ENCODE measurements at regions not wholly inside any gene's neighbourhood (a gene's known extent, or its start where the extent isn't known, plus 50 kb on each side); places are given as distances from the start of the nearest gene placed in this dataset.

GRCh38 chr10:106216085-106216484 lies 948.4 kb downstream of the SORCS1 start:
- no peak overlapping the region for H3K4me3 ChIP-seq (ENCODE audit: low read depth, low read length)
- H3K9me3 ChIP-seq (ENCODE audit: control insufficient read depth, insufficient read depth, low read length), result no peaks in the 10 kb centered on the region
- WGBS (ENCODE audit: insufficient coverage), result no CpG with 5 or more reads among the region's 2 CpGs
- no peak overlapping the region for H3K27ac ChIP-seq (ENCODE audit: low read depth, low read length)
- no peaks in the 10 kb centered on the region for H3K27me3 ChIP-seq (ENCODE audit: control insufficient read depth, insufficient read depth, low read length)
- H3K4me1 ChIP-seq (ENCODE audit: control insufficient read depth, insufficient read depth, low read length), result no peaks in the 10 kb centered on the region
- no peaks in the 10 kb centered on the region for H3K36me3 ChIP-seq (ENCODE audit: control insufficient read depth, insufficient read depth, low read length)
- no peak for DNase-seq (ENCODE audit: low read depth in 4 of 6, low spot score in 6 of 6)

GRCh38 chr10:106214243-106214642 lies 950.3 kb downstream of the SORCS1 start:
- no peak for DNase-seq (ENCODE audit: low read depth in 4 of 6, low spot score in 6 of 6)
- no peak overlapping the region for H3K4me3 ChIP-seq (ENCODE audit: low read depth, low read length)
- H3K27ac ChIP-seq (ENCODE audit: low read depth, low read length), result no peak overlapping the region
- no peaks in the 10 kb centered on the region for H3K4me1 ChIP-seq (ENCODE audit: control insufficient read depth, insufficient read depth, low read length)
- H3K27me3 ChIP-seq (ENCODE audit: control insufficient read depth, insufficient read depth, low read length), result no peaks in the 10 kb centered on the region
- no peaks in the 10 kb centered on the region for H3K36me3 ChIP-seq (ENCODE audit: control insufficient read depth, insufficient read depth, low read length)
- no peaks in the 10 kb centered on the region for H3K9me3 ChIP-seq (ENCODE audit: control insufficient read depth, insufficient read depth, low read length)
- WGBS (ENCODE audit: insufficient coverage), result no CpG with 5 or more reads among the region's 2 CpGs

- Histone ChIP-seq H3K4me1 (ENCODE audit: control insufficient read depth, insufficient read depth, low read length) (no peaks in the 10 kb centered on the region), H3K4me3 (ENCODE audit: low read depth, low read length) (no peak overlapping the region), H3K27me3 (ENCODE audit: control insufficient read depth, insufficient read depth, low read length) (no peaks in the 10 kb centered on the region), H3K36me3 (ENCODE audit: control insufficient read depth, insufficient read depth, low read length) (no peaks in the 10 kb centered on the region), H3K9me3 (ENCODE audit: control insufficient read depth, insufficient read depth, low read length) (no peaks in the 10 kb centered on the region), H3K27ac (ENCODE audit: low read depth, low read length) (no peak overlapping the region)
- WGBS (ENCODE audit: insufficient coverage), result no CpG with 5 or more reads among the region's 1 CpG
- no peak for DNase-seq (ENCODE audit: low read depth in 4 of 6, low spot score in 6 of 6)
Measured at GRCh38 chr10:106213493-106213892, 951.0 kb downstream of the SORCS1 start.

GRCh38 chr10:106198275-106198674 lies 966.2 kb downstream of the SORCS1 start:
- Histone ChIP-seq H3K36me3 (ENCODE audit: control insufficient read depth, insufficient read depth, low read length) (no peaks in the 10 kb centered on the region), H3K4me3 (ENCODE audit: low read depth, low read length) (no peak overlapping the region), H3K9me3 (ENCODE audit: control insufficient read depth, insufficient read depth, low read length) (no peaks in the 10 kb centered on the region), H3K27ac (ENCODE audit: low read depth, low read length) (no peak overlapping the region), H3K4me1 (ENCODE audit: control insufficient read depth, insufficient read depth, low read length) (no peaks in the 10 kb centered on the region), H3K27me3 (ENCODE audit: control insufficient read depth, insufficient read depth, low read length) (no peaks in the 10 kb centered on the region)
- DNase-seq (ENCODE audit: low read depth in 4 of 6, low spot score in 6 of 6), result no peak

GRCh38 chr10:106189292-106189691 lies 975.2 kb downstream of the SORCS1 start:
- no CpG with 5 or more reads among the region's 2 CpGs for WGBS (ENCODE audit: insufficient coverage)
- H3K36me3 ChIP-seq (ENCODE audit: control insufficient read depth, insufficient read depth, low read length), result no peaks in the 10 kb centered on the region

GRCh38 chr10:106185951-106186350 lies 978.6 kb downstream of the SORCS1 start:
- Histone ChIP-seq H3K9me3 (ENCODE audit: control insufficient read depth, insufficient read depth, low read length) (no peaks in the 10 kb centered on the region), H3K27me3 (ENCODE audit: control insufficient read depth, insufficient read depth, low read length) (no peaks in the 10 kb centered on the region), H3K4me3 (ENCODE audit: low read depth, low read length) (no peak overlapping the region), H3K36me3 (ENCODE audit: control insufficient read depth, insufficient read depth, low read length) (no peaks in the 10 kb centered on the region), H3K27ac (ENCODE audit: low read depth, low read length) (no peak overlapping the region), H3K4me1 (ENCODE audit: control insufficient read depth, insufficient read depth, low read length) (no peaks in the 10 kb centered on the region)
- WGBS (ENCODE audit: insufficient coverage), result no CpG with 5 or more reads among the region's 2 CpGs
- no peak for DNase-seq (ENCODE audit: low read depth in 4 of 6, low spot score in 6 of 6)

More at GRCh38 chr10:106189292-106189691, 975.2 kb downstream of the SORCS1 start:
- Histone ChIP-seq H3K4me1 (ENCODE audit: control insufficient read depth, insufficient read depth, low read length) (no peaks in the 10 kb centered on the region), H3K27ac (ENCODE audit: low read depth, low read length) (no peak overlapping the region), H3K27me3 (ENCODE audit: control insufficient read depth, insufficient read depth, low read length) (no peaks in the 10 kb centered on the region), H3K9me3 (ENCODE audit: control insufficient read depth, insufficient read depth, low read length) (no peaks in the 10 kb centered on the region), H3K4me3 (ENCODE audit: low read depth, low read length) (no peak overlapping the region)
- DNase-seq (ENCODE audit: low read depth in 4 of 6, low spot score in 6 of 6), result peak in 3 of 6 donors; percentile 17 to 82 (median 34)

GRCh38 chr10:106183041-106183440 lies 981.5 kb downstream of the SORCS1 start:
- DNase-seq (ENCODE audit: low read depth in 4 of 6, low spot score in 6 of 6), result peak in 4 of 6 donors; percentile 9 to 92 (median 36)
- H3K4me1 ChIP-seq (ENCODE audit: control insufficient read depth, insufficient read depth, low read length), result no peaks in the 10 kb centered on the region
- H3K36me3 ChIP-seq (ENCODE audit: control insufficient read depth, insufficient read depth, low read length), result no peaks in the 10 kb centered on the region
- H3K9me3 ChIP-seq (ENCODE audit: control insufficient read depth, insufficient read depth, low read length), result no peaks in the 10 kb centered on the region
- 50% methylated on average over 1 of the region's 5 CpGs for WGBS (ENCODE audit: insufficient coverage)
- H3K4me3 ChIP-seq (ENCODE audit: low read depth, low read length), result no peak overlapping the region
- H3K27ac ChIP-seq (ENCODE audit: low read depth, low read length), result no peak overlapping the region
- no peaks in the 10 kb centered on the region for H3K27me3 ChIP-seq (ENCODE audit: control insufficient read depth, insufficient read depth, low read length)

GRCh38 chr10:106182542-106182941 lies 982.0 kb downstream of the SORCS1 start:
- Histone ChIP-seq H3K36me3 (ENCODE audit: control insufficient read depth, insufficient read depth, low read length) (no peaks in the 10 kb centered on the region), H3K4me3 (ENCODE audit: low read depth, low read length) (no peak overlapping the region), H3K27ac (ENCODE audit: low read depth, low read length) (no peak overlapping the region), H3K9me3 (ENCODE audit: control insufficient read depth, insufficient read depth, low read length) (no peaks in the 10 kb centered on the region), H3K27me3 (ENCODE audit: control insufficient read depth, insufficient read depth, low read length) (no peaks in the 10 kb centered on the region), H3K4me1 (ENCODE audit: control insufficient read depth, insufficient read depth, low read length) (no peaks in the 10 kb centered on the region)
- peak in 1 of 6 donors; percentile 23 for DNase-seq (ENCODE audit: low read depth in 4 of 6, low spot score in 6 of 6)

GRCh38 chr10:106181501-106181900 lies 983.0 kb downstream of the SORCS1 start:
- no peaks in the 10 kb centered on the region for H3K27me3 ChIP-seq (ENCODE audit: control insufficient read depth, insufficient read depth, low read length)
- H3K9me3 ChIP-seq (ENCODE audit: control insufficient read depth, insufficient read depth, low read length), result no peaks in the 10 kb centered on the region
- H3K4me3 ChIP-seq (ENCODE audit: low read depth, low read length), result no peak overlapping the region
- H3K36me3 ChIP-seq (ENCODE audit: control insufficient read depth, insufficient read depth, low read length), result no peaks in the 10 kb centered on the region
- no peaks in the 10 kb centered on the region for H3K4me1 ChIP-seq (ENCODE audit: control insufficient read depth, insufficient read depth, low read length)
- 88% methylated on average over 2 of the region's 3 CpGs for WGBS (ENCODE audit: insufficient coverage)
- H3K27ac ChIP-seq (ENCODE audit: low read depth, low read length), result no peak overlapping the region
- DNase-seq (ENCODE audit: low read depth in 4 of 6, low spot score in 6 of 6), result no peak

- H3K4me3 ChIP-seq (ENCODE audit: low read depth, low read length), result no peak overlapping the region
- H3K27ac ChIP-seq (ENCODE audit: low read depth, low read length), result no peak overlapping the region
- H3K27me3 ChIP-seq (ENCODE audit: control insufficient read depth, insufficient read depth, low read length), result no peaks in the 10 kb centered on the region
- no peak for DNase-seq (ENCODE audit: low read depth in 4 of 6, low spot score in 6 of 6)
- H3K4me1 ChIP-seq (ENCODE audit: control insufficient read depth, insufficient read depth, low read length), result no peaks in the 10 kb centered on the region
- no peaks in the 10 kb centered on the region for H3K36me3 ChIP-seq (ENCODE audit: control insufficient read depth, insufficient read depth, low read length)
- no peaks in the 10 kb centered on the region for H3K9me3 ChIP-seq (ENCODE audit: control insufficient read depth, insufficient read depth, low read length)
Measured at GRCh38 chr10:106179430-106179829, 985.1 kb downstream of the SORCS1 start.
